CD4-positive, alpha-beta T cell (primary cell): ENCODE measurements at regions not wholly inside any gene's neighbourhood (a gene's known extent, or its start where the extent isn't known, plus 50 kb on each side); places are given as distances from the start of the nearest gene placed in this dataset.
A peak's percentile ranks its signal among the peaks of the same experiment; 100 is the strongest.

Source experiments
- ATAC-seq: fragments of 200-7000 bp; cut with Tn5 transposase; one replicate; pipeline ENCODE4 v1.10.0; 2022; ENCODE audit warnings: mild to moderate bottlenecking; ENCODE audit not compliant: poor library complexity
- CTCF ChIA-PET: fragments of 350-600 bp; sonication (Branson Sonifier 250); formaldehyde crosslinking; loops from one replicate; lab custom pipeline; 2021; ENCODE audit warnings: antibody characterized with exemption, inconsistent platforms; lab: Charles Lee
- POLR2A ChIA-PET: fragments of 350-600 bp; sonication (Branson Sonifier 250); formaldehyde crosslinking; loops from one replicate; lab custom pipeline; 2021; ENCODE audit warnings: antibody characterized with exemption, inconsistent platforms; lab: Charles Lee
- DNase-seq, 14 experiments: peaks; one replicate each; pipeline ENCODE4 v3.0.0-alpha.2; 2013 to 2020; ENCODE audit warnings: mixed read lengths in 2 of 14
- H3K27ac ChIP-seq, 2 donors: one replicate each; pipeline versions ENCODE4 v1.5.1 to v1.7.0; 2013; ENCODE audit warnings: low read length in 2 of 2, low read depth in 1 of 2, mild to moderate bottlenecking in 1 of 2
- H3K27me3 ChIP-seq, 2 experiments: 1 replicate in 1 of 2; 2 replicates in 1 of 2; pipeline versions ENCODE4 v1.6.1 to v1.7.0; 2013; ENCODE audit warnings: low read length in 2 of 2, control low read depth in 1 of 2, mild to moderate bottlenecking in 1 of 2, moderate library complexity in 1 of 2; ENCODE audit not compliant: insufficient read depth in 2 of 2, control insufficient read depth in 1 of 2
- H3K36me3 ChIP-seq: one replicate; pipeline ENCODE4 v1.6.1; 2013; ENCODE audit warnings: low read length, control low read depth; ENCODE audit not compliant: insufficient read depth
- H3K4me1 ChIP-seq: one replicate; pipeline ENCODE4 v1.6.1; 2013; ENCODE audit warnings: low read length, control low read depth; ENCODE audit not compliant: insufficient read depth
- H3K4me3 ChIP-seq: one replicate; pipeline ENCODE4 v1.5.1; 2013; ENCODE audit warnings: mild to moderate bottlenecking, low read length, moderate library complexity
- H3K9me3 ChIP-seq, 2 experiments: 1 replicate in 1 of 2; 2 replicates in 1 of 2; pipeline versions ENCODE4 v1.6.1 to v1.7.0; 2013; ENCODE audit warnings: low read length in 2 of 2, mild to moderate bottlenecking in 2 of 2, control low read depth in 1 of 2, moderate library complexity in 1 of 2; ENCODE audit not compliant: control insufficient read depth in 1 of 2, insufficient read depth in 1 of 2
- H3K27ac Mint-ChIP-seq: one replicate; pipeline ENCODE4 v1.8.0; 2020; ENCODE audit warnings: mixed read lengths
- H3K27me3 Mint-ChIP-seq: one replicate; pipeline ENCODE4 v1.8.0; 2021; ENCODE audit warnings: mixed read lengths
- H3K36me3 Mint-ChIP-seq: one replicate; pipeline ENCODE4 v1.8.0; 2021; ENCODE audit warnings: low read depth, mixed read lengths
- H3K4me1 Mint-ChIP-seq: one replicate; pipeline ENCODE4 v1.8.0; 2021; ENCODE audit warnings: low read depth, mixed read lengths
- H3K4me3 Mint-ChIP-seq: one replicate; pipeline ENCODE4 v1.8.0; 2020; ENCODE audit warnings: mild to moderate bottlenecking, mixed read lengths
- H3K9me3 Mint-ChIP-seq: one replicate; pipeline ENCODE4 v1.8.0; 2020; ENCODE audit warnings: mixed read lengths
- CTCF ChIP-seq: fragments of 200-600 bp; IDR thresholded peaks from one replicate; pipeline ENCODE4 v1.8.0; 2022; ENCODE audit warnings: antibody characterized with exemption, mild to moderate bottlenecking
- intact Hi-C, 2 experiments: fragments of 100-400 bp; cut with DNase I in 1 of 2; cut with micrococcal nuclease in 1 of 2; formaldehyde crosslinking; loops; one replicate each; pipeline versions ENCODE4 v1.15.1 to v1.9.0; 2023 to 2025; cut with DNase I, micrococcal nuclease

- intact Hi-C loops = loop anchor here (5.0 to 10.0 kb wide), 3 partner anchors 279 to 414 kb away; no protein-coding TSS in a partner anchor
- Histone ChIP-seq H3K4me3 (no peak overlapping the region), H3K36me3 (peaks cover 26% of the 10 kb centered on the region), H3K9me3 (no peaks in the 10 kb centered on the region), H3K4me1 (peaks cover 9% of the 10 kb centered on the region), H3K27ac (no peak overlapping the region), H3K27me3 (no peaks in the 10 kb centered on the region)
- H3K27ac Mint-ChIP-seq = no peak overlapping the region
- ATAC-seq (no peak), DNase-seq (peak in 1 of 14 experiments; percentile 16)
- peaks cover 29% of the 10 kb centered on the region for H3K36me3 Mint-ChIP-seq
- H3K9me3 Mint-ChIP-seq = no peaks in the 10 kb centered on the region
- POLR2A ChIA-PET = no interaction called here
- CTCF ChIA-PET = no interaction called here
- H3K4me3 Mint-ChIP-seq = no peak overlapping the region
- no peaks in the 10 kb centered on the region for H3K4me1 Mint-ChIP-seq
- H3K27me3 Mint-ChIP-seq = no peaks in the 10 kb centered on the region
- no peak for TF ChIP-seq CTCF
Observed at GRCh38 chr22:25360891-25361645, 141.6 kb downstream of the CRYBB2 start.

GRCh38 chr22:25361899-25362214 lies 142.4 kb downstream of the CRYBB2 start:
- DNase-seq = no peak
- no peaks in the 10 kb centered on the region for H3K27me3 Mint-ChIP-seq
- peaks cover 9% of the 10 kb centered on the region for H3K4me1 ChIP-seq
- POLR2A ChIA-PET = no interaction called here
- H3K4me1 Mint-ChIP-seq = no peaks in the 10 kb centered on the region
- no peak overlapping the region for H3K27ac ChIP-seq
- peaks cover 20% of the 10 kb centered on the region for H3K36me3 ChIP-seq
- H3K36me3 Mint-ChIP-seq = peaks cover 21% of the 10 kb centered on the region
- no peak overlapping the region for H3K4me3 Mint-ChIP-seq
- H3K27me3 ChIP-seq = no peaks in the 10 kb centered on the region
- TF ChIP-seq CTCF = no peak
- H3K27ac Mint-ChIP-seq = no peak overlapping the region
- intact Hi-C loops = loop anchor here (5.0 to 10.0 kb wide), 3 partner anchors 280 to 413 kb away; no protein-coding TSS in a partner anchor
- CTCF ChIA-PET = no interaction called here
- no peaks in the 10 kb centered on the region for H3K9me3 ChIP-seq
- no peaks in the 10 kb centered on the region for H3K9me3 Mint-ChIP-seq
- no peak for ATAC-seq
- H3K4me3 ChIP-seq = no peak overlapping the region

- H3K27ac ChIP-seq = no peak overlapping the region
- peaks cover 9% of the 10 kb centered on the region for H3K4me1 ChIP-seq
- H3K27ac Mint-ChIP-seq = no peak overlapping the region
- no peak overlapping the region for H3K4me3 ChIP-seq
- no peaks in the 10 kb centered on the region for H3K9me3 ChIP-seq
- H3K27me3 Mint-ChIP-seq = no peaks in the 10 kb centered on the region
- ChIA-PET POLR2A (no interaction called here), CTCF (no interaction called here)
- peak; percentile 96 for TF ChIP-seq CTCF
- H3K36me3 ChIP-seq = peaks cover 17% of the 10 kb centered on the region
- peak; percentile 49 for ATAC-seq
- no peaks in the 10 kb centered on the region for H3K4me1 Mint-ChIP-seq
- no peaks in the 10 kb centered on the region for H3K9me3 Mint-ChIP-seq
- no peaks in the 10 kb centered on the region for H3K27me3 ChIP-seq
- intact Hi-C loops = loop anchor here (5.0 to 10.0 kb wide), 3 partner anchors 280 to 412 kb away; no protein-coding TSS in a partner anchor
- DNase-seq = peak; percentile 44 to 77 (median 57)
- H3K36me3 Mint-ChIP-seq = peaks cover 16% of the 10 kb centered on the region
- no peak overlapping the region for H3K4me3 Mint-ChIP-seq
Observed at GRCh38 chr22:25362215-25362882, 142.9 kb downstream of the CRYBB2 start.
